ENCODE measurements at regions not wholly inside any gene's neighbourhood (a gene's known extent, or its start where the extent isn't known, plus 50 kb on each side); places are given as distances from the start of the nearest gene placed in this dataset.

DNA sequence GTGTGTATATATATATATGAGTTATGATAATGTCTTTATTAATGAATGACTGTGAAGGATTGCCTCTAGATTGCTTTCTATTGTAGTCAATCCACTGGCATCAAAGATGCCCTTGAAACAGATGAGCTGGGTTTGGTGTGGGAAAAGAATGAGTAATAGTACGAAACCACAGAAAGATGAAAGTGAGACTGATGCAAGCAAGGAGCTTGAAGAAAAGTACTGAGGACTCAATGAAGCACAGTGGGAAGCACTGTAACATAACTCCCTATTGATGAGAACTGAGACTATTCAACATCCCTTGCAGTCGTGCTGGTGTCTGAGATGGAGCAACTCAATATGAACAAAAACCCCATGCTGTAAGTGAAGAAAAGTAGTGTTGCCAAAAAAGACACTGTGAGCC lies 1794.2 kb downstream of the SLITRK5 start:
- H3K4me2 ChIP-seq (ENCODE audit: low read length): no peak overlapping the region
- no peaks in the 10 kb centered on the region for H3K79me2 ChIP-seq
- H3K36me3 ChIP-seq (ENCODE audit: control insufficient read depth, insufficient read depth, low read length): no peaks in the 10 kb centered on the region
- no peak overlapping the region for H2AFZ ChIP-seq
- no peaks in the 10 kb centered on the region for H3K27me3 ChIP-seq (ENCODE audit: control insufficient read depth, insufficient read depth, low read length)
- H3K27ac ChIP-seq: no peak overlapping the region
- no peak overlapping the region for H3K9ac ChIP-seq
- no peaks in the 10 kb centered on the region for H3K9me3 ChIP-seq (ENCODE audit: control insufficient read depth, low read length)
- H3K4me3 ChIP-seq (ENCODE audit: low read depth, low read length): no peak overlapping the region
- no peaks in the 10 kb centered on the region for H3K4me1 ChIP-seq
- TF ChIP-seq CTCF (IDR thresholded peaks at IDR 0.05): no peak

- no peak for TF ChIP-seq CTCF (IDR thresholded peaks at IDR 0.05)
- no peaks in the 10 kb centered on the region for H3K27me3 ChIP-seq (ENCODE audit: control insufficient read depth, insufficient read depth, low read length)
Observed at GRCh38 chr13:89468081-89468480, 1796.9 kb downstream of the SLITRK5 start.

DNA sequence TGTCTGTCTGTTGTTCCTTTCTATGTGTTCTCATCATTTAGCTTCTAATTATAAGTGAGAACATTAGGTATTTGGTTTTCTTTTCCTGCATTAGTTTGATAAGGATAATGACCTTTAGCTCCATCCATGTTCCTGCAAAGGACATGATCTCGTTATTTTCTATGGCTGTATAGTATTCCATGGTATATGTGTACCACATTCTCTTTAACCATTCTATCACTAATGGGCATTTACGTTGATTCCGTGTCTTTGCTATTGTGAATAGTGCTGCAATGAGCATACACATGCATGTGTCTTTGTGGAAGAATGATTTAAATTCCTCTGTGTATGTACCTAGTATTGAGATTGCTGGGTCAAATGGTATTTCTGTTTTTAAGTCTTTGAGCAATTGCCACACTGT lies 1799.7 kb downstream of the SLITRK5 start:
- Histone ChIP-seq H3K4me1 (no peaks in the 10 kb centered on the region), H3K79me2 (no peaks in the 10 kb centered on the region), H3K4me3 (ENCODE audit: low read depth, low read length) (no peak overlapping the region), H3K27ac (no peak overlapping the region), H3K9ac (no peak overlapping the region), H2AFZ (no peak overlapping the region), H3K27me3 (ENCODE audit: control insufficient read depth, insufficient read depth, low read length) (no peaks in the 10 kb centered on the region), H3K4me2 (ENCODE audit: low read length) (no peak overlapping the region), H3K9me3 (ENCODE audit: control insufficient read depth, low read length) (no peaks in the 10 kb centered on the region), H3K36me3 (ENCODE audit: control insufficient read depth, insufficient read depth, low read length) (no peaks in the 10 kb centered on the region)
- TF ChIP-seq CTCF (IDR thresholded peaks at IDR 0.05): no peak

More at GRCh38 chr13:89468081-89468480, 1796.9 kb downstream of the SLITRK5 start:
- H3K9me3 ChIP-seq (ENCODE audit: control insufficient read depth, low read length): no peaks in the 10 kb centered on the region
- no peak overlapping the region for H2AFZ ChIP-seq
- H3K27ac ChIP-seq: no peak overlapping the region
- H3K4me3 ChIP-seq (ENCODE audit: low read depth, low read length): no peak overlapping the region
- no peaks in the 10 kb centered on the region for H3K36me3 ChIP-seq (ENCODE audit: control insufficient read depth, insufficient read depth, low read length)
- H3K4me1 ChIP-seq: no peaks in the 10 kb centered on the region
- no peaks in the 10 kb centered on the region for H3K79me2 ChIP-seq
- H3K9ac ChIP-seq: no peak overlapping the region
- H3K4me2 ChIP-seq (ENCODE audit: low read length): no peak overlapping the region

DNA sequence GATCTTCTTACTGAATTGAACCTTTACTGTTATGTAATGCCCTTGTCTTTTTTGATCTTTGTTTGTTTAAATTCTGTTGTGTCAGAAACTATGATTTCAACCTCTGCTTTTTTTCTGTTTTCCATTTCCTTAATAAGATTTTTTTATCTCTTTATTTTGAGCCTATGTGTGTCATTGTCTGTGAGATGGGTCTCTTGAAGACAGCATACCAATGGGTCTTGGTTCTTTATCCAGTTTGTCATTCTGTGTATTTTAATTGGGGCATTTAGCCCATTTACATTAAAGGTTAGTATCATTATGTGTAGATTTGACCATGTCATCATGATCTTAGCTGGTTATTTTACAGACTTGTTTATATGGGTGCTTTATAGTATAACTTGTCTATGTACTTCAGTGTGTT lies 1803.3 kb downstream of the SLITRK5 start:
- Histone ChIP-seq H3K4me1 (no peaks in the 10 kb centered on the region), H3K4me3 (ENCODE audit: low read depth, low read length) (no peak overlapping the region), H3K9me3 (ENCODE audit: control insufficient read depth, low read length) (no peaks in the 10 kb centered on the region), H3K27ac (no peak overlapping the region), H3K79me2 (no peaks in the 10 kb centered on the region), H3K36me3 (ENCODE audit: control insufficient read depth, insufficient read depth, low read length) (no peaks in the 10 kb centered on the region), H3K27me3 (ENCODE audit: control insufficient read depth, insufficient read depth, low read length) (no peaks in the 10 kb centered on the region), H3K4me2 (ENCODE audit: low read length) (no peak overlapping the region), H3K9ac (no peak overlapping the region), H2AFZ (no peak overlapping the region)
- TF ChIP-seq CTCF (IDR thresholded peaks at IDR 0.05): no peak

DNA sequence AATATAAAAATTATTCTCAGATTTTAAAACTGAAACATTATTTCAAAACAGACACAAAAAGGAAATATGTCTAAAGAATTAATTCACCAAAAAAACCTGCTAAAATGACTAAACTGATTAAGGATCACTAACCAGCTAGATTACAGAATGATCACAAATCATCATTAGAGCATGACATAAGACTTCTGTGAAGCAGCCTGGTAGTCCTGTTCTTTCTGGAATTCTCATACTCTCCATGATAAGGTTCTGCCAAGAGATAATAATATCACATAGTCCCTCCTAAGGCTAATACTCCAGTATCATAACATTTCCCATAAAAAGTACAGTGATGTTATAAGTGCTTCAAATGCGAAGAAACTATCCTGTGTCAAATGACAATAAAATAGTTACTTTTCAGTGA lies 1814.9 kb downstream of the SLITRK5 start:
- Histone ChIP-seq H3K4me2 (ENCODE audit: low read length) (no peak overlapping the region), H3K4me3 (ENCODE audit: low read depth, low read length) (no peak overlapping the region), H3K9me3 (ENCODE audit: control insufficient read depth, low read length) (no peaks in the 10 kb centered on the region), H3K4me1 (no peaks in the 10 kb centered on the region), H3K27ac (no peak overlapping the region), H2AFZ (no peak overlapping the region), H3K36me3 (ENCODE audit: control insufficient read depth, insufficient read depth, low read length) (no peaks in the 10 kb centered on the region), H3K79me2 (no peaks in the 10 kb centered on the region), H3K27me3 (ENCODE audit: control insufficient read depth, insufficient read depth, low read length) (no peaks in the 10 kb centered on the region), H3K9ac (no peak overlapping the region)
- no peak for TF ChIP-seq CTCF (IDR thresholded peaks at IDR 0.05)

All from parathyroid adenoma (tissue), 2 donors.